Neural progenitor cell (in vitro differentiated cells): ENCODE measurements at regions not wholly inside any gene's neighbourhood (a gene's known extent, or its start where the extent isn't known, plus 50 kb on each side); places are given as distances from the start of the nearest gene placed in this dataset.

Experiments used
- DNase-seq: peaks from one replicate; pipeline ENCODE4 v3.0.0-alpha.2; 2016; ENCODE audit warnings: low spot score
- H2AFZ ChIP-seq: fragments of 200-600 bp; sonication (generic); replicated peaks from 2 replicates; pipeline ENCODE4 v1.6.1; 2016; ENCODE audit warnings: antibody characterized with exemption
- H3F3A ChIP-seq: fragments of 200-600 bp; sonication (generic); 2 replicates; pipeline ENCODE4 v1.6.1; 2016; ENCODE audit warnings: antibody characterized with exemption, low read depth
- H3K27ac ChIP-seq: fragments of 200-600 bp; sonication (generic); 2 replicates; pipeline ENCODE4 v1.5.1; 2016; ENCODE audit warnings: mild to moderate bottlenecking
- H3K27me3 ChIP-seq: fragments of 200-600 bp; sonication (generic); 2 replicates; pipeline ENCODE4 v1.6.1; 2016; ENCODE audit warnings: mild to moderate bottlenecking, moderate library complexity
- H3K36me3 ChIP-seq: fragments of 200-600 bp; sonication (generic); 2 replicates; pipeline ENCODE4 v1.5.1; 2016
- H3K4me1 ChIP-seq: fragments of 200-600 bp; sonication (generic); 2 replicates; pipeline ENCODE4 v1.6.1; 2016; ENCODE audit warnings: mixed run types
- H3K4me2 ChIP-seq: fragments of 200-600 bp; sonication (generic); 2 replicates; pipeline ENCODE4 v1.6.1; 2016
- H3K4me3 ChIP-seq: fragments of 200-600 bp; sonication (generic); 2 replicates; pipeline ENCODE4 v1.5.1; 2016
- H3K79me2 ChIP-seq: fragments of 200-600 bp; sonication (generic); 2 replicates; pipeline ENCODE4 v1.6.1; 2016; ENCODE audit warnings: low read depth
- H3K9ac ChIP-seq: fragments of 200-600 bp; sonication (generic); 2 replicates; pipeline ENCODE4 v1.6.1; 2016
- H3K9me3 ChIP-seq: fragments of 200-600 bp; sonication (generic); 2 replicates; pipeline ENCODE4 v1.5.1; 2016; ENCODE audit warnings: low read depth
- H4K20me1 ChIP-seq: fragments of 200-600 bp; sonication (generic); 2 replicates; pipeline ENCODE4 v1.6.1; 2016; ENCODE audit warnings: low read depth
- H3K27ac Mint-ChIP-seq: 3 replicates; pipeline ENCODE4 v1.8.0; 2021; ENCODE audit warnings: mixed read lengths
- H3K27me3 Mint-ChIP-seq: 2 replicates; pipeline ENCODE4 v1.8.0; 2022; ENCODE audit warnings: low read depth, mild to moderate bottlenecking, inconsistent platforms, moderate library complexity, mixed read lengths; ENCODE audit not compliant: insufficient read depth
- H3K36me3 Mint-ChIP-seq: 3 replicates; pipeline ENCODE4 v1.8.0; 2021; ENCODE audit warnings: mixed read lengths
- H3K4me1 Mint-ChIP-seq: 3 replicates; pipeline ENCODE4 v1.8.0; 2021; ENCODE audit warnings: mixed read lengths
- H3K4me3 Mint-ChIP-seq: 3 replicates; pipeline ENCODE4 v1.8.0; 2021; ENCODE audit warnings: mild to moderate bottlenecking, moderate library complexity, mixed read lengths
- H3K9me3 Mint-ChIP-seq: 3 replicates; pipeline ENCODE4 v1.8.0; 2020; ENCODE audit warnings: mixed read lengths
- CTCF ChIP-seq: fragments of 200-600 bp; sonication (generic); IDR thresholded peaks from 2 replicates; pipeline ENCODE4 v1.5.1; 2017; ENCODE audit warnings: antibody characterized with exemption, mild to moderate bottlenecking
- EZH2 ChIP-seq: fragments of 200-600 bp; sonication (generic); IDR thresholded peaks from 2 replicates; pipeline ENCODE4 v1.6.1; 2017; ENCODE audit warnings: antibody characterized with exemption, mild to moderate bottlenecking, moderate library complexity
- EZH2phosphoT487 ChIP-seq: fragments of 200-600 bp; sonication (generic); IDR thresholded peaks from 2 replicates; pipeline ENCODE4 v1.6.1; 2017; ENCODE audit warnings: antibody characterized with exemption

- Mint-ChIP-seq H3K9me3 (peaks cover 8% of the 10 kb centered on the region), H3K4me3 (no peak overlapping the region), H3K27ac (no peak overlapping the region), H3K4me1 (peaks cover 11% of the 10 kb centered on the region), H3K27me3 (no peaks in the 10 kb centered on the region), H3K36me3 (no peaks in the 10 kb centered on the region)
- DNase-seq: no peak
- no peaks in the 10 kb centered on the region for H3K9me3 ChIP-seq
- no peaks in the 10 kb centered on the region for H3K36me3 ChIP-seq
- H3K27me3 ChIP-seq: no peaks in the 10 kb centered on the region
- TF ChIP-seq EZH2phosphoT487 (no peak), CTCF (no peak), EZH2 (no peak)
- no peak overlapping the region for H3K9ac ChIP-seq
- H3K79me2 ChIP-seq: no peaks in the 10 kb centered on the region
- no peak overlapping the region for H2AFZ ChIP-seq
- H3K4me2 ChIP-seq: no peak overlapping the region
- no peaks in the 10 kb centered on the region for H4K20me1 ChIP-seq
- no peak overlapping the region for H3K4me3 ChIP-seq
- H3K27ac ChIP-seq: no peak overlapping the region
- H3F3A ChIP-seq: no peaks in the 10 kb centered on the region
- peaks cover 6% of the 10 kb centered on the region for H3K4me1 ChIP-seq
Measured at GRCh38 chr2:123693836-123694235, 331.3 kb upstream of the CNTNAP5 start.

- H3K27me3 ChIP-seq: no peaks in the 10 kb centered on the region
- no peaks in the 10 kb centered on the region for H3K36me3 Mint-ChIP-seq
- no peaks in the 10 kb centered on the region for H3K9me3 ChIP-seq
- no peaks in the 10 kb centered on the region for H3K36me3 ChIP-seq
- H3K4me3 ChIP-seq: no peak overlapping the region
- H3K27me3 Mint-ChIP-seq: no peaks in the 10 kb centered on the region
- H3K4me1 ChIP-seq: peaks cover 6% of the 10 kb centered on the region
- TF ChIP-seq EZH2: no peak
- no peak for TF ChIP-seq EZH2phosphoT487
- no peak for TF ChIP-seq CTCF
- no peak overlapping the region for H3K27ac Mint-ChIP-seq
- H3K4me3 Mint-ChIP-seq: no peak overlapping the region
- no peaks in the 10 kb centered on the region for H4K20me1 ChIP-seq
- H3K27ac ChIP-seq: no peak overlapping the region
- DNase-seq: no peak
- no peaks in the 10 kb centered on the region for H3K79me2 ChIP-seq
- peaks cover 8% of the 10 kb centered on the region for H3K9me3 Mint-ChIP-seq
- no peak overlapping the region for H2AFZ ChIP-seq
- H3K9ac ChIP-seq: no peak overlapping the region
- peaks cover 11% of the 10 kb centered on the region for H3K4me1 Mint-ChIP-seq
- no peak overlapping the region for H3K4me2 ChIP-seq
- H3F3A ChIP-seq: no peaks in the 10 kb centered on the region
Measured at GRCh38 chr2:123695426-123695825, 329.7 kb upstream of the CNTNAP5 start.

- H3K9ac ChIP-seq: no peak overlapping the region
- H3K4me3 ChIP-seq: no peak overlapping the region
- no peaks in the 10 kb centered on the region for H3K79me2 ChIP-seq
- no peaks in the 10 kb centered on the region for H3K36me3 ChIP-seq
- no peak overlapping the region for H3K4me3 Mint-ChIP-seq
- H3F3A ChIP-seq: no peaks in the 10 kb centered on the region
- DNase-seq: no peak
- no peaks in the 10 kb centered on the region for H3K9me3 ChIP-seq
- H3K4me2 ChIP-seq: no peak overlapping the region
- no peak overlapping the region for H2AFZ ChIP-seq
- H3K27ac ChIP-seq: no peak overlapping the region
- peaks cover 11% of the 10 kb centered on the region for H3K4me1 Mint-ChIP-seq
- no peak for TF ChIP-seq EZH2phosphoT487
- no peak for TF ChIP-seq CTCF
- no peak for TF ChIP-seq EZH2
- H3K27me3 Mint-ChIP-seq: no peaks in the 10 kb centered on the region
- no peaks in the 10 kb centered on the region for H4K20me1 ChIP-seq
- H3K27me3 ChIP-seq: no peaks in the 10 kb centered on the region
- no peaks in the 10 kb centered on the region for H3K36me3 Mint-ChIP-seq
- peaks cover 5% of the 10 kb centered on the region for H3K9me3 Mint-ChIP-seq
- H3K27ac Mint-ChIP-seq: no peak overlapping the region
- peaks cover 6% of the 10 kb centered on the region for H3K4me1 ChIP-seq
Measured at GRCh38 chr2:123696021-123696420, 329.1 kb upstream of the CNTNAP5 start.
